ENCODE measurements at regions not wholly inside any gene's neighbourhood (a gene's known extent, or its start where the extent isn't known, plus 50 kb on each side); places are given as distances from the start of the nearest gene placed in this dataset.
"Not testable (repeated sequence)": the region's sequence is repeated elsewhere in the genome, so short reads cannot be mapped to it uniquely, and the experiment has no call there.

DNA sequence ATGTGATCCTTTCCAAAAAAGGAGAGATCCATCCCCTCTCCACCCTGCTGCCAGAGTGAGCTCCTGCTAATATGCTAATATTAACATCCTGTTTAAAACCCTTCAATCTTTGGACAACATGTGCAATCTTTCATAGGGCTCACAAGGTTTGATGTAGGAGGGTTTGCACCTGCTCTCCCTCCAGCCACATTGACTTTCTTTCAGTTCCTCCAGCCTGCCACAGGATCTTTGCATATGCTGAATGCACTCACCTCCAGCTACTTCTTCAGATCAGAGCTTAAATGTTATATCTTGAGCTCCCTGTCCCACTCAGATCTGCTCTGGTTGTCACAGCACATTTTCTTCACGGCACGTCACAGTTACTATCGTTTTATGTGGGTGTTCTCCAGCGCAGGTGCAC is 75.0 kb upstream of the NOMO2 start:
- not testable (repeated sequence) for TF ChIP-seq EZH2phosphoT487 (IDR thresholded peaks at IDR 0.05; ENCODE audit: unreplicated experiment); EZH2 (IDR thresholded peaks at IDR 0.05; ENCODE audit: low read depth, unreplicated experiment); POLR2AphosphoS5 (IDR thresholded peaks at IDR 0.05; ENCODE audit: low read depth); STAT1 (IDR thresholded peaks at IDR 0.05; ENCODE audit: unreplicated experiment); ZNF114 (CRISPR knock-in tag; IDR thresholded peaks at IDR 0.05); JUNB (IDR thresholded peaks at IDR 0.05; ENCODE audit: unreplicated experiment)
- TF ChIP-seq, protein P1, sequence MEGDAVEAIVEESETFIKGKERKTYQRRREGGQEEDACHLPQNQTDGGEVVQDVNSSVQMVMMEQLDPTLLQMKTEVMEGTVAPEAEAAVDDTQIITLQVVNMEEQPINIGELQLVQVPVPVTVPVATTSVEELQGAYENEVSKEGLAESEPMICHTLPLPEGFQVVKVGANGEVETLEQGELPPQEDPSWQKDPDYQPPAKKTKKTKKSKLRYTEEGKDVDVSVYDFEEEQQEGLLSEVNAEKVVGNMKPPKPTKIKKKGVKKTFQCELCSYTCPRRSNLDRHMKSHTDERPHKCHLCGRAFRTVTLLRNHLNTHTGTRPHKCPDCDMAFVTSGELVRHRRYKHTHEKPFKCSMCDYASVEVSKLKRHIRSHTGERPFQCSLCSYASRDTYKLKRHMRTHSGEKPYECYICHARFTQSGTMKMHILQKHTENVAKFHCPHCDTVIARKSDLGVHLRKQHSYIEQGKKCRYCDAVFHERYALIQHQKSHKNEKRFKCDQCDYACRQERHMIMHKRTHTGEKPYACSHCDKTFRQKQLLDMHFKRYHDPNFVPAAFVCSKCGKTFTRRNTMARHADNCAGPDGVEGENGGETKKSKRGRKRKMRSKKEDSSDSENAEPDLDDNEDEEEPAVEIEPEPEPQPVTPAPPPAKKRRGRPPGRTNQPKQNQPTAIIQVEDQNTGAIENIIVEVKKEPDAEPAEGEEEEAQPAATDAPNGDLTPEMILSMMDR (conservative IDR thresholded peaks at IDR 0.05; ENCODE audit: low read depth in 2 of 2): not testable (repeated sequence)
- TF ChIP-seq, protein P2, sequence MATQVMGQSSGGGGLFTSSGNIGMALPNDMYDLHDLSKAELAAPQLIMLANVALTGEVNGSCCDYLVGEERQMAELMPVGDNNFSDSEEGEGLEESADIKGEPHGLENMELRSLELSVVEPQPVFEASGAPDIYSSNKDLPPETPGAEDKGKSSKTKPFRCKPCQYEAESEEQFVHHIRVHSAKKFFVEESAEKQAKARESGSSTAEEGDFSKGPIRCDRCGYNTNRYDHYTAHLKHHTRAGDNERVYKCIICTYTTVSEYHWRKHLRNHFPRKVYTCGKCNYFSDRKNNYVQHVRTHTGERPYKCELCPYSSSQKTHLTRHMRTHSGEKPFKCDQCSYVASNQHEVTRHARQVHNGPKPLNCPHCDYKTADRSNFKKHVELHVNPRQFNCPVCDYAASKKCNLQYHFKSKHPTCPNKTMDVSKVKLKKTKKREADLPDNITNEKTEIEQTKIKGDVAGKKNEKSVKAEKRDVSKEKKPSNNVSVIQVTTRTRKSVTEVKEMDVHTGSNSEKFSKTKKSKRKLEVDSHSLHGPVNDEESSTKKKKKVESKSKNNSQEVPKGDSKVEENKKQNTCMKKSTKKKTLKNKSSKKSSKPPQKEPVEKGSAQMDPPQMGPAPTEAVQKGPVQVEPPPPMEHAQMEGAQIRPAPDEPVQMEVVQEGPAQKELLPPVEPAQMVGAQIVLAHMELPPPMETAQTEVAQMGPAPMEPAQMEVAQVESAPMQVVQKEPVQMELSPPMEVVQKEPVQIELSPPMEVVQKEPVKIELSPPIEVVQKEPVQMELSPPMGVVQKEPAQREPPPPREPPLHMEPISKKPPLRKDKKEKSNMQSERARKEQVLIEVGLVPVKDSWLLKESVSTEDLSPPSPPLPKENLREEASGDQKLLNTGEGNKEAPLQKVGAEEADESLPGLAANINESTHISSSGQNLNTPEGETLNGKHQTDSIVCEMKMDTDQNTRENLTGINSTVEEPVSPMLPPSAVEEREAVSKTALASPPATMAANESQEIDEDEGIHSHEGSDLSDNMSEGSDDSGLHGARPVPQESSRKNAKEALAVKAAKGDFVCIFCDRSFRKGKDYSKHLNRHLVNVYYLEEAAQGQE (IDR thresholded peaks at IDR 0.05; ENCODE audit: unreplicated experiment): not testable (repeated sequence)

Data from GM23338 (cell line).